ENCODE measurements at regions not wholly inside any gene's neighbourhood (a gene's known extent, or its start where the extent isn't known, plus 50 kb on each side); places are given as distances from the start of the nearest gene placed in this dataset.
"Not testable (repeated sequence)": the region's sequence is repeated elsewhere in the genome, so short reads cannot be mapped to it uniquely, and the experiment has no call there.

- Mint-ChIP-seq H3K36me3 (peaks cover 2% of the 10 kb centered on the region), H3K9me3 (no peaks in the 10 kb centered on the region), H3K27ac (no peak overlapping the region), H3K4me3 (peak overlapping the region in 1 of 4 donors; percentile 62), H3K4me1 (peaks cover 31 to 38% (median 34%) of the 10 kb centered on the region in 3 donors), H3K27me3 (no peaks in the 10 kb centered on the region)
Observed at GRCh38 chr5:91315701-91316100, 67.4 kb downstream of the ARRDC3 start.

- Mint-ChIP-seq H3K27me3 (no peaks in the 10 kb centered on the region), H3K36me3 (peaks cover 2% of the 10 kb centered on the region), H3K9me3 (no peaks in the 10 kb centered on the region), H3K4me3 (peak overlapping the region in 1 of 4 donors; percentile 72), H3K4me1 (peaks cover 31 to 38% (median 35%) of the 10 kb centered on the region in 3 donors), H3K27ac (peak overlapping the region in 1 of 3 donors; percentile 8)
Observed at GRCh38 chr5:91313757-91314673, 69.1 kb downstream of the ARRDC3 start.

- Mint-ChIP-seq H3K36me3 (peaks cover 2% of the 10 kb centered on the region), H3K4me3 (no peak overlapping the region), H3K4me1 (peaks cover 31 to 38% (median 35%) of the 10 kb centered on the region in 3 donors), H3K27me3 (no peaks in the 10 kb centered on the region), H3K9me3 (no peaks in the 10 kb centered on the region), H3K27ac (peak overlapping the region; percentile 16 to 58 (median 32))
Observed at GRCh38 chr5:91312698-91313097, 70.4 kb downstream of the ARRDC3 start.

- H3K9me3 Mint-ChIP-seq = no peaks in the 10 kb centered on the region
- peak overlapping the region in 3 of 4 donors; percentile 50 to 75 (median 55) for H3K4me3 Mint-ChIP-seq
- no peaks in the 10 kb centered on the region for H3K27me3 Mint-ChIP-seq
- peaks cover 2% of the 10 kb centered on the region for H3K36me3 Mint-ChIP-seq
- H3K27ac Mint-ChIP-seq = peak overlapping the region; percentile 32 to 92 (median 58)
- H3K4me1 Mint-ChIP-seq = peaks cover 31 to 38% (median 35%) of the 10 kb centered on the region in 3 donors
Observed at GRCh38 chr5:91311697-91312501, 71.2 kb downstream of the ARRDC3 start.

GRCh38 chr5:91311168-91311696 is 71.9 kb downstream of the ARRDC3 start:
- Mint-ChIP-seq H3K27ac (peak overlapping the region; percentile 32 to 92 (median 58)), H3K9me3 (no peaks in the 10 kb centered on the region), H3K4me1 (peaks cover 31 to 38% (median 35%) of the 10 kb centered on the region in 3 donors)

GRCh38 chr5:91308157-91308556 is 75.0 kb downstream of the ARRDC3 start:
- H3K4me1 Mint-ChIP-seq = peaks cover 18 to 24% (median 23%) of the 10 kb centered on the region in 3 donors
- H3K9me3 Mint-ChIP-seq, H3K36me3 Mint-ChIP-seq, H3K27me3 Mint-ChIP-seq, H3K27ac Mint-ChIP-seq, H3K4me3 Mint-ChIP-seq: not testable (repeated sequence)

More at GRCh38 chr5:91311168-91311696, 71.9 kb downstream of the ARRDC3 start:
- Mint-ChIP-seq H3K27me3 (no peaks in the 10 kb centered on the region), H3K36me3 (peaks cover 2% of the 10 kb centered on the region), H3K4me3 (peak overlapping the region in 2 of 4 donors; percentile 50 to 75)

- Mint-ChIP-seq H3K9me3 (no peaks in the 10 kb centered on the region), H3K36me3 (peaks cover 5% of the 10 kb centered on the region), H3K27me3 (no peaks in the 10 kb centered on the region), H3K27ac (no peak overlapping the region), H3K4me1 (peaks cover 13 to 14% (median 13%) of the 10 kb centered on the region in 3 donors), H3K4me3 (no peak overlapping the region)
Observed at GRCh38 chr5:91307048-91307447, 76.1 kb downstream of the ARRDC3 start.

GRCh38 chr5:91306497-91306896 is 76.6 kb downstream of the ARRDC3 start:
- Mint-ChIP-seq H3K27ac (no peak overlapping the region), H3K4me3 (no peak overlapping the region), H3K9me3 (no peaks in the 10 kb centered on the region), H3K27me3 (no peaks in the 10 kb centered on the region), H3K36me3 (peaks cover 5% of the 10 kb centered on the region), H3K4me1 (peaks cover 8 to 9% (median 8%) of the 10 kb centered on the region in 3 donors)

GRCh38 chr5:91305640-91306039 is 77.5 kb downstream of the ARRDC3 start:
- H3K4me1 Mint-ChIP-seq = peaks cover 0 to under 1% (median 0%) of the 10 kb centered on the region in 3 donors
- H3K4me3 Mint-ChIP-seq = no peak overlapping the region
- peaks cover 3% of the 10 kb centered on the region for H3K36me3 Mint-ChIP-seq
- H3K27me3 Mint-ChIP-seq = no peaks in the 10 kb centered on the region
- H3K27ac Mint-ChIP-seq = no peak overlapping the region
- H3K9me3 Mint-ChIP-seq = no peaks in the 10 kb centered on the region

- not testable (repeated sequence) for H3K4me1 Mint-ChIP-seq, H3K4me3 Mint-ChIP-seq, H3K36me3 Mint-ChIP-seq, H3K27me3 Mint-ChIP-seq, H3K9me3 Mint-ChIP-seq, H3K27ac Mint-ChIP-seq
Observed at GRCh38 chr5:91304015-91304414, 79.1 kb downstream of the ARRDC3 start.

GRCh38 chr5:91302958-91303357 is 80.2 kb downstream of the ARRDC3 start:
- Mint-ChIP-seq H3K4me1 (no peaks in the 10 kb centered on the region), H3K36me3 (peaks cover 6% of the 10 kb centered on the region), H3K4me3 (no peak overlapping the region), H3K27me3 (no peaks in the 10 kb centered on the region), H3K27ac (no peak overlapping the region), H3K9me3 (no peaks in the 10 kb centered on the region)

- H3K4me1 Mint-ChIP-seq = no peaks in the 10 kb centered on the region
- H3K36me3 Mint-ChIP-seq = peaks cover 6% of the 10 kb centered on the region
- H3K27ac Mint-ChIP-seq = no peak overlapping the region
- no peaks in the 10 kb centered on the region for H3K9me3 Mint-ChIP-seq
- H3K4me3 Mint-ChIP-seq = no peak overlapping the region
- H3K27me3 Mint-ChIP-seq = no peaks in the 10 kb centered on the region
Observed at GRCh38 chr5:91302305-91302704, 80.8 kb downstream of the ARRDC3 start.

- H3K27ac Mint-ChIP-seq = no peak overlapping the region
- peaks cover 6% of the 10 kb centered on the region for H3K36me3 Mint-ChIP-seq
- H3K4me3 Mint-ChIP-seq = no peak overlapping the region
- H3K9me3 Mint-ChIP-seq = peaks cover 0 to 2% (median 0%) of the 10 kb centered on the region in 3 donors
- H3K4me1 Mint-ChIP-seq = no peaks in the 10 kb centered on the region
- H3K27me3 Mint-ChIP-seq = no peaks in the 10 kb centered on the region
Observed at GRCh38 chr5:91301106-91301846, 81.8 kb downstream of the ARRDC3 start.

- Mint-ChIP-seq H3K27me3 (no peaks in the 10 kb centered on the region), H3K4me3 (no peak overlapping the region), H3K4me1 (peaks cover 0 to 2% (median 0%) of the 10 kb centered on the region in 3 donors), H3K9me3 (peaks cover 0 to 2% (median 1%) of the 10 kb centered on the region in 3 donors), H3K36me3 (peaks cover 3% of the 10 kb centered on the region), H3K27ac (no peak overlapping the region)
Observed at GRCh38 chr5:91297994-91298393, 85.1 kb downstream of the ARRDC3 start.

All from IgD-negative memory B cell (primary cell).